ENCODE measurements at regions not wholly inside any gene's neighbourhood (a gene's known extent, or its start where the extent isn't known, plus 50 kb on each side); places are given as distances from the start of the nearest gene placed in this dataset.
"Not testable (repeated sequence)": the region's sequence is repeated elsewhere in the genome, so short reads cannot be mapped to it uniquely, and the experiment has no call there.

GRCh38 chr15:45868109-45868691, 233.4 kb downstream of the SQOR start:
- H3K36me3 Mint-ChIP-seq (ENCODE audit: low read depth) = no peaks in the 10 kb centered on the region
- H3K27ac Mint-ChIP-seq = no peak overlapping the region
- H3K9me3 Mint-ChIP-seq = no peaks in the 10 kb centered on the region
- peaks cover 4% of the 10 kb centered on the region for H3K27me3 Mint-ChIP-seq
- H3K4me3 Mint-ChIP-seq = no peak overlapping the region
- H3K4me1 Mint-ChIP-seq (ENCODE audit: low read depth) = no peaks in the 10 kb centered on the region

GRCh38 chr15:45869034-45869668, 234.3 kb downstream of the SQOR start:
- Mint-ChIP-seq H3K27me3 (peaks cover 4% of the 10 kb centered on the region), H3K9me3 (peaks cover under 1% of the 10 kb centered on the region), H3K4me3 (no peak overlapping the region), H3K4me1 (ENCODE audit: low read depth) (no peaks in the 10 kb centered on the region), H3K36me3 (ENCODE audit: low read depth) (no peaks in the 10 kb centered on the region), H3K27ac (no peak overlapping the region)

GRCh38 chr15:45871121-45871855, 236.5 kb downstream of the SQOR start:
- no peak overlapping the region for H3K4me3 Mint-ChIP-seq
- H3K9me3 Mint-ChIP-seq = peaks cover 6% of the 10 kb centered on the region
- no peaks in the 10 kb centered on the region for H3K36me3 Mint-ChIP-seq (ENCODE audit: low read depth)
- no peaks in the 10 kb centered on the region for H3K4me1 Mint-ChIP-seq (ENCODE audit: low read depth)
- no peak overlapping the region for H3K27ac Mint-ChIP-seq
- H3K27me3 Mint-ChIP-seq = no peaks in the 10 kb centered on the region

GRCh38 chr15:45873781-45874180, 239.0 kb downstream of the SQOR start:
- Mint-ChIP-seq H3K4me1 (ENCODE audit: low read depth) (no peaks in the 10 kb centered on the region), H3K9me3 (peaks cover 14% of the 10 kb centered on the region), H3K4me3 (no peak overlapping the region), H3K27ac (no peak overlapping the region), H3K36me3 (ENCODE audit: low read depth) (no peaks in the 10 kb centered on the region), H3K27me3 (peaks cover 5% of the 10 kb centered on the region)

- not testable (repeated sequence) for H3K27ac Mint-ChIP-seq; H3K36me3 Mint-ChIP-seq (ENCODE audit: low read depth); H3K4me3 Mint-ChIP-seq; H3K4me1 Mint-ChIP-seq (ENCODE audit: low read depth); H3K27me3 Mint-ChIP-seq
- H3K9me3 Mint-ChIP-seq = peaks cover 14% of the 10 kb centered on the region
These were observed 239.7 kb downstream of the SQOR start for GRCh38 chr15:45874566-45874965.

GRCh38 chr15:45884289-45884688, 249.5 kb downstream of the SQOR start:
- Mint-ChIP-seq H3K27me3 (peaks cover 3% of the 10 kb centered on the region), H3K4me1 (ENCODE audit: low read depth) (no peaks in the 10 kb centered on the region)

GRCh38 chr15:45884755-45885445, 250.1 kb downstream of the SQOR start:
- peaks cover 8% of the 10 kb centered on the region for H3K9me3 Mint-ChIP-seq
- peaks cover 3% of the 10 kb centered on the region for H3K27me3 Mint-ChIP-seq
- H3K4me3 Mint-ChIP-seq = no peak overlapping the region
- no peaks in the 10 kb centered on the region for H3K36me3 Mint-ChIP-seq (ENCODE audit: low read depth)
- H3K27ac Mint-ChIP-seq = no peak overlapping the region
- H3K4me1 Mint-ChIP-seq (ENCODE audit: low read depth) = no peaks in the 10 kb centered on the region

More at GRCh38 chr15:45884289-45884688, 249.5 kb downstream of the SQOR start:
- Mint-ChIP-seq H3K4me3 (no peak overlapping the region), H3K27ac (no peak overlapping the region), H3K9me3 (peaks cover 8% of the 10 kb centered on the region), H3K36me3 (ENCODE audit: low read depth) (no peaks in the 10 kb centered on the region)

- Mint-ChIP-seq H3K27ac (no peak overlapping the region), H3K4me1 (ENCODE audit: low read depth) (no peaks in the 10 kb centered on the region), H3K36me3 (ENCODE audit: low read depth) (no peaks in the 10 kb centered on the region), H3K4me3 (no peak overlapping the region), H3K9me3 (peaks cover 8% of the 10 kb centered on the region), H3K27me3 (peaks cover 3% of the 10 kb centered on the region)
These were observed 251.0 kb downstream of the SQOR start for GRCh38 chr15:45885801-45886200.

GRCh38 chr15:45891766-45892165, 256.9 kb downstream of the SQOR start:
- peaks cover 7% of the 10 kb centered on the region for H3K27me3 Mint-ChIP-seq
- peaks cover 4% of the 10 kb centered on the region for H3K9me3 Mint-ChIP-seq
- no peak overlapping the region for H3K27ac Mint-ChIP-seq
- H3K4me1 Mint-ChIP-seq (ENCODE audit: low read depth) = no peaks in the 10 kb centered on the region
- no peak overlapping the region for H3K4me3 Mint-ChIP-seq
- H3K36me3 Mint-ChIP-seq (ENCODE audit: low read depth) = no peaks in the 10 kb centered on the region

GRCh38 chr15:45892182-45892581, 257.4 kb downstream of the SQOR start:
- Mint-ChIP-seq H3K36me3 (ENCODE audit: low read depth) (no peaks in the 10 kb centered on the region), H3K4me1 (ENCODE audit: low read depth) (no peaks in the 10 kb centered on the region), H3K27me3 (peaks cover 4% of the 10 kb centered on the region), H3K27ac (no peak overlapping the region), H3K4me3 (no peak overlapping the region), H3K9me3 (peaks cover under 1% of the 10 kb centered on the region)

GRCh38 chr15:45903283-45903682, 268.5 kb downstream of the SQOR start:
- peaks cover 8% of the 10 kb centered on the region for H3K27me3 Mint-ChIP-seq
- H3K4me1 Mint-ChIP-seq (ENCODE audit: low read depth) = no peaks in the 10 kb centered on the region
- peaks cover 4% of the 10 kb centered on the region for H3K9me3 Mint-ChIP-seq
- H3K36me3 Mint-ChIP-seq (ENCODE audit: low read depth) = no peaks in the 10 kb centered on the region
- no peak overlapping the region for H3K27ac Mint-ChIP-seq
- H3K4me3 Mint-ChIP-seq = no peak overlapping the region

- Mint-ChIP-seq H3K27me3 (peaks cover 7% of the 10 kb centered on the region), H3K36me3 (ENCODE audit: low read depth) (no peaks in the 10 kb centered on the region), H3K9me3 (peaks cover 4% of the 10 kb centered on the region), H3K4me3 (no peak overlapping the region), H3K4me1 (ENCODE audit: low read depth) (no peaks in the 10 kb centered on the region), H3K27ac (no peak overlapping the region)
These were observed 269.2 kb downstream of the SQOR start for GRCh38 chr15:45904019-45904418.

- Mint-ChIP-seq H3K36me3 (ENCODE audit: low read depth) (no peaks in the 10 kb centered on the region), H3K9me3 (peaks cover 4% of the 10 kb centered on the region), H3K27ac (no peak overlapping the region), H3K27me3 (peaks cover 3% of the 10 kb centered on the region), H3K4me1 (ENCODE audit: low read depth) (no peaks in the 10 kb centered on the region), H3K4me3 (no peak overlapping the region)
These were observed 271.4 kb downstream of the SQOR start for GRCh38 chr15:45906230-45906629.

GRCh38 chr15:45910671-45911070, 275.8 kb downstream of the SQOR start:
- Mint-ChIP-seq H3K4me3 (no peak overlapping the region), H3K36me3 (ENCODE audit: low read depth) (no peaks in the 10 kb centered on the region), H3K27me3 (no peaks in the 10 kb centered on the region), H3K27ac (no peak overlapping the region), H3K9me3 (peaks cover 6% of the 10 kb centered on the region), H3K4me1 (ENCODE audit: low read depth) (no peaks in the 10 kb centered on the region)

- Mint-ChIP-seq H3K9me3 (peaks cover 3% of the 10 kb centered on the region), H3K27me3 (no peaks in the 10 kb centered on the region), H3K36me3 (ENCODE audit: low read depth) (no peaks in the 10 kb centered on the region), H3K4me3 (no peak overlapping the region), H3K27ac (no peak overlapping the region), H3K4me1 (ENCODE audit: low read depth) (no peaks in the 10 kb centered on the region)
These were observed 278.6 kb downstream of the SQOR start for GRCh38 chr15:45913451-45913850.
